HG03039 (cell line): ENCODE measurements at regions not wholly inside any gene's neighbourhood (a gene's known extent, or its start where the extent isn't known, plus 50 kb on each side); places are given as distances from the start of the nearest gene placed in this dataset.

Source experiments
- ATAC-seq: cut with Tn5 transposase; IDR thresholded peaks from one replicate; pipeline ENCODE4 v1.9.1; 2021; ENCODE audit warnings: mild to moderate bottlenecking, moderate library complexity; ENCODE audit not compliant: unreplicated experiment

GRCh38 chr2:861655-862354, 88.8 kb upstream of the SNTG2 start:
- ATAC-seq = no peak

- ATAC-seq = no peak
Observed at GRCh38 chr2:860259-860855, 90.3 kb upstream of the SNTG2 start.

- no peak for ATAC-seq
Observed at GRCh38 chr2:858646-859045, 92.0 kb upstream of the SNTG2 start.

GRCh38 chr2:857937-858336, 92.7 kb upstream of the SNTG2 start:
- ATAC-seq = no peak

- ATAC-seq = no peak
Observed at GRCh38 chr2:857081-857480, 93.6 kb upstream of the SNTG2 start.

DNA sequence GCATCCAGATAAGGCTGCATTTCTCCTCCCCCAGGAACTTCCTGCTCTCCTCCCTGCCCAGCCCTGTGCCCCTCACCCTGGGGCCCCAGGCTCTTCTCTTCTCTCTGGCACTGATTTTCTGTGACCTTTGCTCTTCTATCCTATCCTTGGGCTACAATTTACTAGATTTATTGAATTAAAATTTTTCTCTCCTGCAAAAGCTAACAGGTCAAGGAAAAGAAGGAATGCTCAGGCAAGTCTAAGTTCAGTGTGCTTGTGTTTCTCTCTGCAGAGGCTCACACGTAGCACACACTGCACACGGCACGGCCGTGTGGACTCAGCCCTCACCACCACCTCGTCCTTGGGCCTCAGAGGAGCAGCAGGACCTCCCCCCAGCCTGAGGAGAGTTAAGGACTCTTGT, 94.2 kb upstream of the SNTG2 start:
- ATAC-seq = no peak

GRCh38 chr2:856041-856440, 94.6 kb upstream of the SNTG2 start:
- ATAC-seq = no peak

GRCh38 chr2:855177-855576, 95.5 kb upstream of the SNTG2 start:
- no peak for ATAC-seq

- no peak for ATAC-seq
Observed at GRCh38 chr2:854460-854859, 96.2 kb upstream of the SNTG2 start.

GRCh38 chr2:853203-853870, 97.3 kb upstream of the SNTG2 start:
- ATAC-seq = no peak

DNA sequence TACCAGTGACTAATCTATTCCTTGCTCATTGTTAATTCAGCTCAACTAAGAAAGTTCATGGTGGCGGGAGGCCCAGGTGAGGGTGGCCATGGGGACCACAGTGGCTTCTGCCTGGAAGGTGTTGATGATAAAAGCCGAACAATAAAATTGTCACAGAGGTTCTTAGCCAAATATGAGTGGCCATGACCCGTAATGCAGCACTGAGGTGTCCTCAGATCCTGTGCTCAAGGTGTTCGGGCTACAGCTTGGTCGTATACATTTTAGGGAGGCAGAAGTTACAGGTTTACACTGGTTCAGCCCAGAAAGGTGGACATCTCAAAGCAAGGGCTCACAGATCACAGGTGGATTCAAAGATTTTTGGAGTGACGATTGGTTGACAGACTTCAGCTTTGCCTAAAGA, 98.5 kb upstream of the SNTG2 start:
- no peak for ATAC-seq

GRCh38 chr2:851680-852079, 99.0 kb upstream of the SNTG2 start:
- no peak for ATAC-seq

DNA sequence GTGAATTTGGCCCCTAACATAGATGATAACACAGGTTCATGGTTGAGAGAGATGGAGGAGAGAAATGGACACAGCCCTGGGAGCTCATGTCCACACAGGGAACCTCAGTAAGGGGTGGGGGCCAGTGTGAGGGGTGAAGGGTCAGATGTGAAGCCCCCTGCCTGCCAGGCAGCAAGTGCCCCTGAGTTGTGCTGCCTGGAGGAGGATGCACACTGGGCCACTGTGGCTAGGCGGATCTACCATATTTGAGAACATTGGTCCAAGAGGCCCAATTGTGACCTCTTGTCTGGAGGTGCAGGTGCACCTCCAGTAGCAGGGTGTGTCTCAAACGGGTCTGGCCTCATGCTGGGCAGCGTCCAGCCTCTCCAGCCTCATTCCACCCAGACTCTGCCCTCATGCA, 99.6 kb upstream of the SNTG2 start:
- ATAC-seq = no peak

- no peak for ATAC-seq
Observed at GRCh38 chr2:850429-850828, 100.2 kb upstream of the SNTG2 start.

DNA sequence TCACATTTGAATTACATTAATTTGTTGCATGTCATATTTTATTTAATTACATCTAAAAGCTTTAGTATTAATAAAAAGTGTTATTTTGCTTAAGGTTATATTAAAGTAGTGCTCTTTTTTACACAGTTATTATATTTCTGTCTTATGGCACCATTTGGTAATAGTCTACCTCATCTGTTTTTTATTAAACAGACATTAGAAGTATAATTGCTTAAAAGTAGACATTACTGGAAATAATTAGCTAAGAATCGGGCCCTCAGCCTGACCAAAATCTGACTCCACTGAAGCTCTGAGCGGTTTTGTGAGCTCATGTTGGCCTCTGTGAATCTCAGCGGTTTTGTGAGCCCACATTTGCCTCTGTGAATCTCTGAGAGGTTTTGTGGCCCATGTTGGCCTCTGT, 102.5 kb upstream of the SNTG2 start:
- no peak for ATAC-seq

GRCh38 chr2:847669-848068, 103.0 kb upstream of the SNTG2 start:
- no peak for ATAC-seq

- no peak for ATAC-seq
Observed at GRCh38 chr2:844715-845114, 105.9 kb upstream of the SNTG2 start.

DNA sequence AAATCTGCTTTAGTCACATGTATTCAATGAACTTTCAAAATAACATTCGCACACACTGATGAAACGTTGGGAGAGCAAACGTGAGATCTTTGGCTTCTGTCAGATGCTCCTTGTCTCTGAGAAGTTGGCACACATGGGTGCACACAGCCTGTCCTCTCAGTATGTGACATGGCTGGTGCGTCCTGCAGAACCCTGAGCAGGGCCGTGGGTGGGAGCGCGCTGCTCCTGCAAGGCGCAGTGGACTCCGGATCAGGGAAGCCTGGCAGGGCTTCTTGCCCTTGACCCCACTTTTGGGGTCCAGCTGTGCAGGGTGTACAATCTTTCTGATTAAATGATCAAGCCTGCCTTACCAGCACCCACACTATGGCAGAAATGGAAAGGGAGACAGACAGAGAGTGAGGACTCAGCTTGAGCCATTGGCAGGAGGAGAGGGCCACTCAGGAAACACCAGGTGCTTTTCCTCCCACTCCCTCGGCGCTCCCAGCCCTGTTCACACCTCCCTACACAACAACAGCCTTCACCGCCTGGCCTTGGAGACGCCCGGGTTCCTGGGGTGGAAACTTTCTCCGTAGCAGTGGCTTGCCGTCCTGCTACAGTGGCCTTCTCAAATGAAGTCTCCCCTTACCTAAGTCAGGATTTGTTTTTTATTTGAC, 108.4 kb upstream of the SNTG2 start:
- ATAC-seq = no peak

DNA sequence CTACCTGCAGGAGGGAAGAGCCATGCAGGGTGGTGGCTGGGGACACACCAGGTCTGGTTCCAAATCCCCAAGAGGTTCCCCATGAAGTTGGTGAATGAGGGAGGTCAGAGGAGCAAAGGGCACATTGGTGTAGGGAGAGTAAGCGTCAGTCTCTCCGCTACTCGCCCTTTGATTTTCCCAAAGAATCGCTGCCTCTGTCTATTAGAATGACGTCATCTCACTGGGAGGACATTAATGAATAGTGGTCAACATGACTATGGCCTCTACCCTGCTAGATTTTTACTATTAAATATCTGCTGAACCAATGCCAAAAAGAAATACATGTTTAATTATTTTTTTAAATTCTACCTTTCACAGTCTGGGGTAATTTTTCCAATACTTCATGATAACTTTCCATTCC, 109.6 kb upstream of the SNTG2 start:
- no peak for ATAC-seq

- ATAC-seq = no peak
Observed at GRCh38 chr2:834233-834632, 116.4 kb upstream of the SNTG2 start.

GRCh38 chr2:833180-833579, 117.5 kb upstream of the SNTG2 start:
- ATAC-seq = no peak

- no peak for ATAC-seq
Observed at GRCh38 chr2:832635-833034, 118.0 kb upstream of the SNTG2 start.
